Fibroblast of mammary gland (primary cell): ENCODE measurements at regions not wholly inside any gene's neighbourhood (a gene's known extent, or its start where the extent isn't known, plus 50 kb on each side); places are given as distances from the start of the nearest gene placed in this dataset.
A peak's percentile ranks its signal among the peaks of the same experiment; 100 is the strongest.

ENCODE experiments used
- DNase-seq: peaks from one replicate; pipeline ENCODE4 v3.0.0-alpha.2; 2010; ENCODE audit warnings: low read depth
- H3K4me3 ChIP-seq: 2 replicates; pipeline ENCODE4 v1.5.1; 2011; ENCODE audit warnings: low read depth, mild to moderate bottlenecking, low read length, moderate library complexity; ENCODE audit not compliant: control insufficient read depth
- CTCF ChIP-seq: conservative IDR thresholded peaks from 2 replicates; pipeline ENCODE4 v1.5.1; 2011; ENCODE audit warnings: low read depth, low read length, inconsistent platforms; ENCODE audit not compliant: control insufficient read depth, insufficient read depth

- DNase-seq: no peak
- no peak overlapping the region for H3K4me3 ChIP-seq
- no peak for TF ChIP-seq CTCF
Observed at GRCh38 chr5:109511980-109512734, 102.4 kb upstream of the PJA2 start.

- TF ChIP-seq CTCF: no peak
- no peak overlapping the region for H3K4me3 ChIP-seq
Observed at GRCh38 chr5:109506556-109506955, 96.8 kb upstream of the PJA2 start.

GRCh38 chr5:109496112-109496511 is 86.3 kb upstream of the PJA2 start:
- no peak for TF ChIP-seq CTCF
- H3K4me3 ChIP-seq: no peak overlapping the region
- DNase-seq: peak; percentile 33

More at GRCh38 chr5:109506556-109506955, 96.8 kb upstream of the PJA2 start:
- no peak for DNase-seq

- DNase-seq: no peak
- TF ChIP-seq CTCF: no peak
- H3K4me3 ChIP-seq: no peak overlapping the region
Observed at GRCh38 chr5:109487753-109488420, 78.1 kb upstream of the PJA2 start.

GRCh38 chr5:109486200-109486804 is 76.5 kb upstream of the PJA2 start:
- TF ChIP-seq CTCF: no peak
- no peak for DNase-seq

GRCh38 chr5:109485030-109485429 is 75.3 kb upstream of the PJA2 start:
- peak; percentile 8 for DNase-seq
- H3K4me3 ChIP-seq: no peak overlapping the region
- TF ChIP-seq CTCF: no peak

More at GRCh38 chr5:109486200-109486804, 76.5 kb upstream of the PJA2 start:
- H3K4me3 ChIP-seq: no peak overlapping the region
